B cell (primary cell): ENCODE measurements at regions not wholly inside any gene's neighbourhood (a gene's known extent, or its start where the extent isn't known, plus 50 kb on each side); places are given as distances from the start of the nearest gene placed in this dataset.

Experiments used
- ATAC-seq: fragments of 200-7000 bp; cut with Tn5 transposase; one replicate; pipeline ENCODE4 v1.10.0; 2021; ENCODE audit warnings: low read depth, mild to moderate bottlenecking, moderate number of reproducible peaks, moderate library complexity
- CTCF ChIA-PET: fragments of 350-600 bp; sonication (Branson Sonifier 250); formaldehyde crosslinking; loops from one replicate; lab custom pipeline; 2021; ENCODE audit warnings: antibody characterized with exemption, inconsistent platforms; lab: Charles Lee
- POLR2A ChIA-PET: fragments of 350-600 bp; sonication (Branson Sonifier 250); formaldehyde crosslinking; loops from one replicate; lab custom pipeline; 2021; ENCODE audit warnings: antibody characterized with exemption; lab: Charles Lee
- DNase-seq: peaks from one replicate; pipeline ENCODE4 v3.0.0; 2013
- H2AFZ ChIP-seq: 2 replicates; pipeline ENCODE4 v1.6.1; 2012; ENCODE audit warnings: mild to moderate bottlenecking, low read depth, low read length; ENCODE audit not compliant: insufficient read depth, poor library complexity, severe bottlenecking
- H3K27ac ChIP-seq, 2 donors: 1 replicate in 1 of 2; 2 replicates in 1 of 2; pipeline ENCODE4 v1.5.1; 2012 to 2013; ENCODE audit warnings: low read length in 2 of 2, mild to moderate bottlenecking in 2 of 2, moderate library complexity in 1 of 2
- H3K27me3 ChIP-seq, 4 experiments: fragments of 200-600 bp in 1 of 4; sonication (generic) in 1 of 4; replicated peaks in 1 of 4; 1 replicate in 2 of 4; 2 replicates in 2 of 4; pipeline versions ENCODE4 v1.6.1 to v1.7.0; 2013 to 2016; ENCODE audit warnings: low read length in 3 of 4, mild to moderate bottlenecking in 2 of 4, mixed read lengths in 1 of 4, moderate library complexity in 1 of 4; ENCODE audit not compliant: insufficient read depth in 4 of 4, control insufficient read depth in 3 of 4; ENCODE audit errors: control extremely low read depth in 1 of 4
- H3K36me3 ChIP-seq, 2 experiments: replicated peaks in 1 of 2; 1 replicate in 1 of 2; 2 replicates in 1 of 2; pipeline versions ENCODE4 v1.6.1 to v1.7.1; 2013; ENCODE audit warnings: low read length in 1 of 2; ENCODE audit not compliant: insufficient read depth in 2 of 2, control insufficient read depth in 1 of 2; ENCODE audit errors: control extremely low read depth in 1 of 2, extremely low read depth in 1 of 2
- H3K4me1 ChIP-seq, 2 donors: fragments of 200-600 bp in 1 of 2; sonication (generic) in 1 of 2; 1 replicate in 1 of 2; 2 replicates in 1 of 2; pipeline versions ENCODE4 v1.5.1 to v1.6.1; 2013 to 2017; ENCODE audit warnings: low read length in 2 of 2; ENCODE audit not compliant: control insufficient read depth in 2 of 2, insufficient read depth in 2 of 2
- H3K4me2 ChIP-seq: replicated peaks from 2 replicates; pipeline ENCODE3; 2012; ENCODE audit warnings: mild to moderate bottlenecking, low read depth, low read length; ENCODE audit not compliant: poor library complexity, severe bottlenecking
- H3K4me3 ChIP-seq, 5 experiments: fragments of 200-600 bp in 1 of 5; sonication (generic) in 1 of 5; 1 replicate in 3 of 5; 2 replicates in 2 of 5; pipeline versions ENCODE4 v1.5.1 to v1.7.0; 2011 to 2016; ENCODE audit warnings: low read length in 4 of 5, mild to moderate bottlenecking in 4 of 5, low read depth in 2 of 5, control low read depth in 1 of 5, moderate library complexity in 1 of 5; ENCODE audit not compliant: insufficient read depth in 1 of 5; ENCODE audit errors: control extremely low read depth in 1 of 5, extremely low read depth in 1 of 5
- H3K79me2 ChIP-seq: fragments of 200-600 bp; sonication (generic); one replicate; pipeline ENCODE4 v1.6.0; 2016; ENCODE audit warnings: low read length; ENCODE audit not compliant: control insufficient read depth, insufficient read depth
- H3K9ac ChIP-seq: fragments of 200-600 bp; sonication (generic); 2 replicates; pipeline ENCODE4 v1.6.1; 2017; ENCODE audit warnings: mild to moderate bottlenecking, low read length, moderate library complexity
- H3K9me3 ChIP-seq, 3 donors: one replicate each; pipeline versions ENCODE4 v1.6.1 to v1.7.1; 2013; ENCODE audit warnings: low read length in 2 of 3; ENCODE audit not compliant: control insufficient read depth in 2 of 3, insufficient read depth in 1 of 3; ENCODE audit errors: control extremely low read depth in 1 of 3
- H4K20me1 ChIP-seq: 2 replicates; pipeline ENCODE4 v1.6.0; 2012; ENCODE audit warnings: mild to moderate bottlenecking, low read length; ENCODE audit not compliant: insufficient read depth, control insufficient read depth, poor library complexity, severe bottlenecking
- H3K27ac Mint-ChIP-seq: one replicate; pipeline ENCODE4 v1.8.0; 2021; ENCODE audit warnings: mixed read lengths
- H3K27me3 Mint-ChIP-seq: one replicate; pipeline ENCODE4 v1.8.0; 2021; ENCODE audit warnings: mixed read lengths
- H3K4me1 Mint-ChIP-seq: one replicate; pipeline ENCODE4 v1.8.0; 2021; ENCODE audit warnings: mixed read lengths
- H3K4me3 Mint-ChIP-seq: one replicate; pipeline ENCODE4 v1.8.0; 2021; ENCODE audit warnings: mixed read lengths
- H3K9me3 Mint-ChIP-seq: one replicate; pipeline ENCODE4 v1.8.0; 2022; ENCODE audit warnings: mixed read lengths; ENCODE audit not compliant: insufficient read depth
- EZH2 ChIP-seq: IDR thresholded peaks from 2 replicates; pipeline ENCODE4 v1.6.1; 2012; ENCODE audit warnings: borderline replicate concordance, low read depth, mild to moderate bottlenecking, moderate library complexity, low read length; ENCODE audit not compliant: insufficient read depth, poor library complexity, severe bottlenecking
- WGBS: methylation state at CpG from one replicate; pipeline ENCODE4 v1.1.5; 2013; ENCODE audit warnings: missing lambda C conversion rate; ENCODE audit not compliant: insufficient coverage; 5-methylcytosine and 5-hydroxymethylcytosine counted together
- intact Hi-C: fragments of 100-400 bp; cut with micrococcal nuclease; formaldehyde crosslinking; loops from one replicate; pipeline ENCODE4 v1.10.0; 2022
- TF ChIP-seq, protein P1 (sequence below): fragments of 200-600 bp; IDR thresholded peaks from one replicate; pipeline ENCODE4 v1.8.0; 2022; ENCODE audit warnings: antibody characterized with exemption, mild to moderate bottlenecking

DNA sequence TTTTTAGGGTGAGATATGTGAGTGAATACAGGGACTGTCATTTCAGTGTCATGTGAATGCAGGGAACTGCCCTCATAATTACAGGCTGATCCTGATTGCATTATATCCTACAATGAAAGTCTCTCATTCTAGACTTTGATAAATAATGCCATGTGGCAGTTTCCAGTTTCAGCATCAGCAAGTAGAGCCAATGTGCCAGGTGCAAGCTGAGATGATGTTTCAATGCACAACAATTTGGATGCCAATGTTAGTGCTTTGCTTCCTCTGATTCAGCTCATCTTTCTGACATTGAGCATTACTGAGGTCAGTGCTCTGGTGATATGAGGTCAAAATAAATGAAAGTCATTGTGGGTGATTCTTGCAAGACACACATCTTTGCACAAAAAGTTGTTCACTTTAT is 63.7 kb upstream of the TFPI start:
- no peak overlapping the region for H3K27ac ChIP-seq
- no peak overlapping the region for H3K4me3 ChIP-seq
- no peaks in the 10 kb centered on the region for H3K4me1 Mint-ChIP-seq
- no peaks in the 10 kb centered on the region for H3K9me3 Mint-ChIP-seq
- H3K9ac ChIP-seq = no peak overlapping the region
- CTCF ChIA-PET = no interaction called here
- no peaks in the 10 kb centered on the region for H3K36me3 ChIP-seq
- H3K4me3 Mint-ChIP-seq = no peak overlapping the region
- no peaks in the 10 kb centered on the region for H3K27me3 Mint-ChIP-seq
- intact Hi-C loops = no loop called here
- no peaks in the 10 kb centered on the region for H3K4me1 ChIP-seq
- H4K20me1 ChIP-seq = no peaks in the 10 kb centered on the region
- POLR2A ChIA-PET = no interaction called here
- H3K79me2 ChIP-seq = no peaks in the 10 kb centered on the region
- no peaks in the 10 kb centered on the region for H3K27me3 ChIP-seq
- H3K9me3 ChIP-seq = no peaks in the 10 kb centered on the region
- no peak for TF ChIP-seq EZH2
- TF ChIP-seq, protein P1, sequence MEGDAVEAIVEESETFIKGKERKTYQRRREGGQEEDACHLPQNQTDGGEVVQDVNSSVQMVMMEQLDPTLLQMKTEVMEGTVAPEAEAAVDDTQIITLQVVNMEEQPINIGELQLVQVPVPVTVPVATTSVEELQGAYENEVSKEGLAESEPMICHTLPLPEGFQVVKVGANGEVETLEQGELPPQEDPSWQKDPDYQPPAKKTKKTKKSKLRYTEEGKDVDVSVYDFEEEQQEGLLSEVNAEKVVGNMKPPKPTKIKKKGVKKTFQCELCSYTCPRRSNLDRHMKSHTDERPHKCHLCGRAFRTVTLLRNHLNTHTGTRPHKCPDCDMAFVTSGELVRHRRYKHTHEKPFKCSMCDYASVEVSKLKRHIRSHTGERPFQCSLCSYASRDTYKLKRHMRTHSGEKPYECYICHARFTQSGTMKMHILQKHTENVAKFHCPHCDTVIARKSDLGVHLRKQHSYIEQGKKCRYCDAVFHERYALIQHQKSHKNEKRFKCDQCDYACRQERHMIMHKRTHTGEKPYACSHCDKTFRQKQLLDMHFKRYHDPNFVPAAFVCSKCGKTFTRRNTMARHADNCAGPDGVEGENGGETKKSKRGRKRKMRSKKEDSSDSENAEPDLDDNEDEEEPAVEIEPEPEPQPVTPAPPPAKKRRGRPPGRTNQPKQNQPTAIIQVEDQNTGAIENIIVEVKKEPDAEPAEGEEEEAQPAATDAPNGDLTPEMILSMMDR = no peak
- H2AFZ ChIP-seq = no peak overlapping the region
- H3K4me2 ChIP-seq = no peak overlapping the region
- DNase-seq = no peak
- ATAC-seq = no peak
- no peak overlapping the region for H3K27ac Mint-ChIP-seq

- ATAC-seq (no peak), DNase-seq (no peak)
- WGBS = 83% methylated on average over 1 of the region's 2 CpGs
- Histone ChIP-seq H2AFZ (no peak overlapping the region), H3K9ac (no peak overlapping the region), H3K4me2 (no peak overlapping the region), H3K79me2 (no peaks in the 10 kb centered on the region), H3K4me1 (no peaks in the 10 kb centered on the region), H3K9me3 (no peaks in the 10 kb centered on the region), H4K20me1 (no peaks in the 10 kb centered on the region), H3K27me3 (no peaks in the 10 kb centered on the region), H3K27ac (no peak overlapping the region), H3K36me3 (no peaks in the 10 kb centered on the region), H3K4me3 (no peak overlapping the region)
- H3K4me3 Mint-ChIP-seq = no peak overlapping the region
- no peaks in the 10 kb centered on the region for H3K9me3 Mint-ChIP-seq
- ChIA-PET CTCF (no interaction called here), POLR2A (no interaction called here)
- H3K27ac Mint-ChIP-seq = no peak overlapping the region
- H3K27me3 Mint-ChIP-seq = no peaks in the 10 kb centered on the region
- intact Hi-C loops = no loop called here
- TF ChIP-seq, protein P1 = no peak
- TF ChIP-seq EZH2 = no peak
- no peaks in the 10 kb centered on the region for H3K4me1 Mint-ChIP-seq
These were observed 64.6 kb upstream of the TFPI start for GRCh38 chr2:187618813-187619212.
